Raji (cell line): ENCODE measurements at regions not wholly inside any gene's neighbourhood (a gene's known extent, or its start where the extent isn't known, plus 50 kb on each side); places are given as distances from the start of the nearest gene placed in this dataset.

Experiments used
- POLR2A ChIP-seq: IDR thresholded peaks from 2 replicates; pipeline ENCODE4 v1.6.1; 2011; ENCODE audit warnings: low read depth, low read length, control low read depth; ENCODE audit not compliant: insufficient read depth

- TF ChIP-seq POLR2A = no peak
Measured at GRCh38 chr2:242040681-242041080, 171.2 kb downstream of the RTP5 start.

- TF ChIP-seq POLR2A = no peak
Measured at GRCh38 chr2:242041816-242042215, 172.3 kb downstream of the RTP5 start.

GRCh38 chr2:242043538-242044312, 174.2 kb downstream of the RTP5 start:
- TF ChIP-seq POLR2A = no peak

- no peak for TF ChIP-seq POLR2A
Measured at GRCh38 chr2:242044313-242044590, 174.7 kb downstream of the RTP5 start.

- TF ChIP-seq POLR2A = no peak
Measured at GRCh38 chr2:242046206-242046826, 176.8 kb downstream of the RTP5 start.

- TF ChIP-seq POLR2A = no peak
Measured at GRCh38 chr2:242047963-242048362, 178.4 kb downstream of the RTP5 start.

GRCh38 chr2:242048479-242048878, 178.9 kb downstream of the RTP5 start:
- TF ChIP-seq POLR2A = no peak

- no peak for TF ChIP-seq POLR2A
Measured at GRCh38 chr2:242051463-242051862, 181.9 kb downstream of the RTP5 start.

- no peak for TF ChIP-seq POLR2A
Measured at GRCh38 chr2:242052421-242052820, 182.9 kb downstream of the RTP5 start.

GRCh38 chr2:242053921-242054320, 184.4 kb downstream of the RTP5 start:
- TF ChIP-seq POLR2A = no peak

- no peak for TF ChIP-seq POLR2A
Measured at GRCh38 chr2:242054406-242054805, 184.9 kb downstream of the RTP5 start.

- TF ChIP-seq POLR2A = no peak
Measured at GRCh38 chr2:242054881-242055801, 185.6 kb downstream of the RTP5 start.

GRCh38 chr2:242056026-242056425, 186.5 kb downstream of the RTP5 start:
- TF ChIP-seq POLR2A = no peak

- TF ChIP-seq POLR2A = no peak
Measured at GRCh38 chr2:242056785-242057184, 187.3 kb downstream of the RTP5 start.

GRCh38 chr2:242057379-242058040, 188.0 kb downstream of the RTP5 start:
- no peak for TF ChIP-seq POLR2A
